ENCODE measurements at regions not wholly inside any gene's neighbourhood (a gene's known extent, or its start where the extent isn't known, plus 50 kb on each side); places are given as distances from the start of the nearest gene placed in this dataset.

- Histone ChIP-seq H2AFZ (ENCODE audit: low read length) (no peak overlapping the region), H3K4me1 (ENCODE audit: control insufficient read depth, extremely low read depth, insufficient read depth, low read length) (no peaks in the 10 kb centered on the region), H3K9ac (ENCODE audit: insufficient read depth, low read length) (no peak overlapping the region), H3K4me3 (replicated peaks in 1 of 4; ENCODE audit: control extremely low read depth in 1 of 4, insufficient read depth in 1 of 4, low read depth in 3 of 4, low read length in 4 of 4) (no peak overlapping the region), H3K9me3 (ENCODE audit: control insufficient read depth, insufficient read depth, low read depth, low read length) (no peaks in the 10 kb centered on the region), H3K4me2 (ENCODE audit: extremely low read depth, insufficient read depth, low read length) (no peak overlapping the region), H3K79me2 (ENCODE audit: control insufficient read depth, insufficient read depth, low read length) (no peaks in the 10 kb centered on the region), H3K27me3 (ENCODE audit: control insufficient read depth, insufficient read depth, low read length) (peaks cover 12% of the 10 kb centered on the region), H3K36me3 (ENCODE audit: control insufficient read depth, insufficient read depth, low read length) (no peaks in the 10 kb centered on the region), H4K20me1 (ENCODE audit: control insufficient read depth, extremely low read depth, insufficient read depth, low read length) (no peaks in the 10 kb centered on the region), H3K27ac (ENCODE audit: insufficient read depth, low read length) (no peak overlapping the region)
- no peak for DNase-seq (ENCODE audit: low read depth in 2 of 2)
- no peak for TF ChIP-seq CTCF (conservative IDR thresholded peaks at IDR 0.05 in 1 of 2, IDR thresholded peaks at IDR 0.05 in 1 of 2; ENCODE audit: low read depth in 1 of 2, low read length in 2 of 2)
- TF ChIP-seq EZH2 (IDR thresholded peaks at IDR 0.05; ENCODE audit: low read length, missing control alignments): no peak
Observed at GRCh38 chr10:3347413-3348182, 175.0 kb upstream of the PITRM1 start.

GRCh38 chr10:3346851-3347250 is 174.3 kb upstream of the PITRM1 start:
- no peak for TF ChIP-seq CTCF (conservative IDR thresholded peaks at IDR 0.05 in 1 of 2, IDR thresholded peaks at IDR 0.05 in 1 of 2; ENCODE audit: low read depth in 1 of 2, low read length in 2 of 2)
- TF ChIP-seq EZH2 (IDR thresholded peaks at IDR 0.05; ENCODE audit: low read length, missing control alignments): no peak
- Histone ChIP-seq H4K20me1 (ENCODE audit: control insufficient read depth, extremely low read depth, insufficient read depth, low read length) (no peaks in the 10 kb centered on the region), H3K4me3 (replicated peaks in 1 of 4; ENCODE audit: control extremely low read depth in 1 of 4, insufficient read depth in 1 of 4, low read depth in 3 of 4, low read length in 4 of 4) (no peak overlapping the region), H3K9ac (ENCODE audit: insufficient read depth, low read length) (no peak overlapping the region), H3K27me3 (ENCODE audit: control insufficient read depth, insufficient read depth, low read length) (peaks cover 12% of the 10 kb centered on the region), H3K4me2 (ENCODE audit: extremely low read depth, insufficient read depth, low read length) (no peak overlapping the region), H2AFZ (ENCODE audit: low read length) (no peak overlapping the region), H3K27ac (ENCODE audit: insufficient read depth, low read length) (no peak overlapping the region), H3K79me2 (ENCODE audit: control insufficient read depth, insufficient read depth, low read length) (no peaks in the 10 kb centered on the region), H3K4me1 (ENCODE audit: control insufficient read depth, extremely low read depth, insufficient read depth, low read length) (no peaks in the 10 kb centered on the region), H3K36me3 (ENCODE audit: control insufficient read depth, insufficient read depth, low read length) (no peaks in the 10 kb centered on the region), H3K9me3 (ENCODE audit: control insufficient read depth, insufficient read depth, low read depth, low read length) (no peaks in the 10 kb centered on the region)
- no peak for DNase-seq (ENCODE audit: low read depth in 2 of 2)

GRCh38 chr10:3342771-3343170 is 170.2 kb upstream of the PITRM1 start:
- H3K4me1 ChIP-seq (ENCODE audit: control insufficient read depth, extremely low read depth, insufficient read depth, low read length): no peaks in the 10 kb centered on the region
- DNase-seq (ENCODE audit: low read depth in 2 of 2): no peak
- no peak overlapping the region for H3K4me2 ChIP-seq (ENCODE audit: extremely low read depth, insufficient read depth, low read length)
- no peak for TF ChIP-seq EZH2 (IDR thresholded peaks at IDR 0.05; ENCODE audit: low read length, missing control alignments)
- TF ChIP-seq CTCF (conservative IDR thresholded peaks at IDR 0.05 in 1 of 2, IDR thresholded peaks at IDR 0.05 in 1 of 2; ENCODE audit: low read depth in 1 of 2, low read length in 2 of 2): no peak
- H3K27ac ChIP-seq (ENCODE audit: insufficient read depth, low read length): no peak overlapping the region
- H4K20me1 ChIP-seq (ENCODE audit: control insufficient read depth, extremely low read depth, insufficient read depth, low read length): no peaks in the 10 kb centered on the region
- no peak overlapping the region for H3K4me3 ChIP-seq (replicated peaks in 1 of 4; ENCODE audit: control extremely low read depth in 1 of 4, insufficient read depth in 1 of 4, low read depth in 3 of 4, low read length in 4 of 4)
- no peak overlapping the region for H3K9ac ChIP-seq (ENCODE audit: insufficient read depth, low read length)
- H3K27me3 ChIP-seq (ENCODE audit: control insufficient read depth, insufficient read depth, low read length): peaks cover 8% of the 10 kb centered on the region
- no peaks in the 10 kb centered on the region for H3K36me3 ChIP-seq (ENCODE audit: control insufficient read depth, insufficient read depth, low read length)
- H3K9me3 ChIP-seq (ENCODE audit: control insufficient read depth, insufficient read depth, low read depth, low read length): no peaks in the 10 kb centered on the region
- no peak overlapping the region for H2AFZ ChIP-seq (ENCODE audit: low read length)
- H3K79me2 ChIP-seq (ENCODE audit: control insufficient read depth, insufficient read depth, low read length): no peaks in the 10 kb centered on the region
